ENCODE measurements at regions not wholly inside any gene's neighbourhood (a gene's known extent, or its start where the extent isn't known, plus 50 kb on each side); places are given as distances from the start of the nearest gene placed in this dataset.

GRCh38 chr12:17503742-17504141, 586.3 kb downstream of the RERGL start:
- ATAC-seq (no peak), DNase-seq (no peak)
- no peaks in the 10 kb centered on the region for H3K36me3 Mint-ChIP-seq
- H3K27me3 Mint-ChIP-seq, result no peaks in the 10 kb centered on the region
- peaks cover 0 to 10% (median 0%) of the 10 kb centered on the region in 9 donors for H3K9me3 Mint-ChIP-seq
- no peak overlapping the region for H3K27ac Mint-ChIP-seq
- POLR2A ChIA-PET, result no interaction called here
- no peak overlapping the region for H3K4me3 Mint-ChIP-seq
- no peaks in the 10 kb centered on the region for H3K4me1 Mint-ChIP-seq

- no peak for DNase-seq
- no peak for ATAC-seq
- POLR2A ChIA-PET, result no interaction called here
- Mint-ChIP-seq H3K27ac (no peak overlapping the region), H3K36me3 (no peaks in the 10 kb centered on the region), H3K4me1 (no peaks in the 10 kb centered on the region), H3K4me3 (no peak overlapping the region), H3K9me3 (peaks cover 0 to 22% (median 5%) of the 10 kb centered on the region in 9 donors), H3K27me3 (no peaks in the 10 kb centered on the region)
Observed at GRCh38 chr12:17489452-17489851, 600.5 kb downstream of the RERGL start.

- DNase-seq (no peak), ATAC-seq (no peak)
- Mint-ChIP-seq H3K4me1 (peaks cover 0 to 2% (median 0%) of the 10 kb centered on the region in 4 donors), H3K4me3 (no peak overlapping the region), H3K36me3 (peaks cover 0 to 11% (median 0%) of the 10 kb centered on the region in 3 donors), H3K27me3 (no peaks in the 10 kb centered on the region), H3K27ac (no peak overlapping the region), H3K9me3 (peaks cover 7 to 48% (median 17%) of the 10 kb centered on the region in 9 donors)
- POLR2A ChIA-PET, result no interaction called here
Observed at GRCh38 chr12:17478908-17479673, 610.9 kb downstream of the RERGL start.

GRCh38 chr12:17470460-17470859, 619.5 kb downstream of the RERGL start:
- Mint-ChIP-seq H3K9me3 (peaks cover 0 to 18% (median 7%) of the 10 kb centered on the region in 9 donors), H3K27ac (no peak overlapping the region), H3K4me3 (no peak overlapping the region), H3K4me1 (no peaks in the 10 kb centered on the region), H3K27me3 (no peaks in the 10 kb centered on the region), H3K36me3 (no peaks in the 10 kb centered on the region)
- no peak for DNase-seq
- ATAC-seq, result no peak
- POLR2A ChIA-PET, result no interaction called here

- ATAC-seq (no peak), DNase-seq (no peak)
- Mint-ChIP-seq H3K27ac (no peak overlapping the region), H3K9me3 (peaks cover 0 to 21% (median 6%) of the 10 kb centered on the region in 9 donors), H3K27me3 (no peaks in the 10 kb centered on the region), H3K36me3 (peaks cover 0 to 4% (median 0%) of the 10 kb centered on the region in 3 donors), H3K4me1 (no peaks in the 10 kb centered on the region), H3K4me3 (no peak overlapping the region)
- POLR2A ChIA-PET, result no interaction called here
Observed at GRCh38 chr12:17459214-17459613, 630.8 kb downstream of the RERGL start.

GRCh38 chr12:17456486-17456885, 633.5 kb downstream of the RERGL start:
- Mint-ChIP-seq H3K27me3 (no peaks in the 10 kb centered on the region), H3K4me1 (no peaks in the 10 kb centered on the region), H3K9me3 (peaks cover 0 to 21% (median 7%) of the 10 kb centered on the region in 9 donors), H3K36me3 (peaks cover 0 to 4% (median 0%) of the 10 kb centered on the region in 3 donors), H3K27ac (no peak overlapping the region), H3K4me3 (no peak overlapping the region)
- no peak for DNase-seq
- no peak for ATAC-seq
- POLR2A ChIA-PET, result no interaction called here

- peaks cover 0 to 2% (median 0%) of the 10 kb centered on the region in 3 donors for H3K36me3 Mint-ChIP-seq
- H3K27ac Mint-ChIP-seq, result no peak overlapping the region
- H3K27me3 Mint-ChIP-seq, result no peaks in the 10 kb centered on the region
- POLR2A ChIA-PET, result no interaction called here
- no peak for DNase-seq
- peaks cover 2 to 41% (median 16%) of the 10 kb centered on the region in 9 donors for H3K9me3 Mint-ChIP-seq
- H3K4me3 Mint-ChIP-seq, result no peak overlapping the region
- H3K4me1 Mint-ChIP-seq, result no peaks in the 10 kb centered on the region
- no peak for ATAC-seq
Observed at GRCh38 chr12:17438141-17438540, 651.9 kb downstream of the RERGL start.

- H3K4me1 Mint-ChIP-seq, result no peaks in the 10 kb centered on the region
Observed at GRCh38 chr12:17416748-17417147, 673.2 kb downstream of the RERGL start.

GRCh38 chr12:17414596-17414995, 675.4 kb downstream of the RERGL start:
- POLR2A ChIA-PET, result no interaction called here
- Mint-ChIP-seq H3K4me1 (no peaks in the 10 kb centered on the region), H3K27ac (no peak overlapping the region), H3K4me3 (no peak overlapping the region), H3K36me3 (no peaks in the 10 kb centered on the region), H3K27me3 (no peaks in the 10 kb centered on the region), H3K9me3 (peaks cover 0 to 29% (median 10%) of the 10 kb centered on the region in 9 donors)
- DNase-seq (no peak), ATAC-seq (no peak)

More at GRCh38 chr12:17416748-17417147, 673.2 kb downstream of the RERGL start:
- POLR2A ChIA-PET, result no interaction called here
- no peak overlapping the region for H3K27ac Mint-ChIP-seq
- no peak overlapping the region for H3K4me3 Mint-ChIP-seq
- DNase-seq (no peak), ATAC-seq (no peak)
- peaks cover 0 to 16% (median 4%) of the 10 kb centered on the region in 9 donors for H3K9me3 Mint-ChIP-seq
- H3K27me3 Mint-ChIP-seq, result no peaks in the 10 kb centered on the region
- no peaks in the 10 kb centered on the region for H3K36me3 Mint-ChIP-seq

- ATAC-seq (no peak), DNase-seq (no peak)
- H3K27ac Mint-ChIP-seq, result no peak overlapping the region
- H3K36me3 Mint-ChIP-seq, result no peaks in the 10 kb centered on the region
- POLR2A ChIA-PET, result no interaction called here
- peaks cover 3 to 30% (median 9%) of the 10 kb centered on the region in 9 donors for H3K9me3 Mint-ChIP-seq
- no peaks in the 10 kb centered on the region for H3K4me1 Mint-ChIP-seq
- H3K4me3 Mint-ChIP-seq, result no peak overlapping the region
- no peaks in the 10 kb centered on the region for H3K27me3 Mint-ChIP-seq
Observed at GRCh38 chr12:17411662-17412061, 678.3 kb downstream of the RERGL start.

GRCh38 chr12:17388679-17389078, 701.3 kb downstream of the RERGL start:
- H3K4me3 Mint-ChIP-seq, result no peak overlapping the region
- POLR2A ChIA-PET, result no interaction called here
- ATAC-seq (no peak), DNase-seq (no peak)
- H3K27ac Mint-ChIP-seq, result no peak overlapping the region
- H3K36me3 Mint-ChIP-seq, result no peaks in the 10 kb centered on the region
- no peaks in the 10 kb centered on the region for H3K4me1 Mint-ChIP-seq
- peaks cover 2 to 32% (median 8%) of the 10 kb centered on the region in 9 donors for H3K9me3 Mint-ChIP-seq
- H3K27me3 Mint-ChIP-seq, result no peaks in the 10 kb centered on the region

GRCh38 chr12:17383321-17383720, 706.7 kb downstream of the RERGL start:
- Mint-ChIP-seq H3K9me3 (peaks cover 2 to 43% (median 10%) of the 10 kb centered on the region in 9 donors), H3K4me3 (no peak overlapping the region), H3K27ac (no peak overlapping the region), H3K4me1 (no peaks in the 10 kb centered on the region), H3K27me3 (no peaks in the 10 kb centered on the region), H3K36me3 (peaks cover 0 to 4% (median 0%) of the 10 kb centered on the region in 3 donors)
- DNase-seq (no peak), ATAC-seq (no peak)
- POLR2A ChIA-PET, result no interaction called here

- Mint-ChIP-seq H3K27me3 (no peaks in the 10 kb centered on the region), H3K27ac (no peak overlapping the region), H3K4me3 (no peak overlapping the region), H3K36me3 (peaks cover 0 to 4% (median 0%) of the 10 kb centered on the region in 3 donors), H3K9me3 (peaks cover 2 to 48% (median 12%) of the 10 kb centered on the region in 9 donors), H3K4me1 (no peaks in the 10 kb centered on the region)
- POLR2A ChIA-PET, result no interaction called here
- DNase-seq (no peak), ATAC-seq (no peak)
Observed at GRCh38 chr12:17381211-17381610, 708.8 kb downstream of the RERGL start.

- DNase-seq, result no peak
- ATAC-seq, result no peak
- peaks cover 0 to 20% (median 3%) of the 10 kb centered on the region in 9 donors for H3K9me3 Mint-ChIP-seq
- H3K27me3 Mint-ChIP-seq, result no peaks in the 10 kb centered on the region
- POLR2A ChIA-PET, result no interaction called here
- H3K4me1 Mint-ChIP-seq, result no peaks in the 10 kb centered on the region
- no peaks in the 10 kb centered on the region for H3K36me3 Mint-ChIP-seq
- H3K27ac Mint-ChIP-seq, result no peak overlapping the region
- H3K4me3 Mint-ChIP-seq, result no peak overlapping the region
Observed at GRCh38 chr12:17372508-17372907, 717.5 kb downstream of the RERGL start.

Measured in naive thymus-derived CD8-positive, alpha-beta T cell (primary cell).